Left lobe of liver (tissue), 2 donors: ENCODE measurements at regions not wholly inside any gene's neighbourhood (a gene's known extent, or its start where the extent isn't known, plus 50 kb on each side); places are given as distances from the start of the nearest gene placed in this dataset.
"Not testable (repeated sequence)": the region's sequence is repeated elsewhere in the genome, so short reads cannot be mapped to it uniquely, and the experiment has no call there.

Experiments
- ATAC-seq: fragments of 200-7000 bp; cut with Tn5 transposase; one replicate; pipeline ENCODE4 v1.9.1; 2020; ENCODE audit warnings: mild to moderate bottlenecking, moderate library complexity
- DNase-seq: peaks from one replicate; pipeline ENCODE4 v3.0.0-alpha.2; 2020; ENCODE audit warnings: low spot score
- donor health status: DM: no; HTN: no; CAD: no; lungs with moderate emphysema.
- donor health status: DM: no; HTN: yes; CAD: no.

GRCh38 chr13:56515441-56515840 is 625.3 kb upstream of the PRR20A start:
- no peak for ATAC-seq

DNA sequence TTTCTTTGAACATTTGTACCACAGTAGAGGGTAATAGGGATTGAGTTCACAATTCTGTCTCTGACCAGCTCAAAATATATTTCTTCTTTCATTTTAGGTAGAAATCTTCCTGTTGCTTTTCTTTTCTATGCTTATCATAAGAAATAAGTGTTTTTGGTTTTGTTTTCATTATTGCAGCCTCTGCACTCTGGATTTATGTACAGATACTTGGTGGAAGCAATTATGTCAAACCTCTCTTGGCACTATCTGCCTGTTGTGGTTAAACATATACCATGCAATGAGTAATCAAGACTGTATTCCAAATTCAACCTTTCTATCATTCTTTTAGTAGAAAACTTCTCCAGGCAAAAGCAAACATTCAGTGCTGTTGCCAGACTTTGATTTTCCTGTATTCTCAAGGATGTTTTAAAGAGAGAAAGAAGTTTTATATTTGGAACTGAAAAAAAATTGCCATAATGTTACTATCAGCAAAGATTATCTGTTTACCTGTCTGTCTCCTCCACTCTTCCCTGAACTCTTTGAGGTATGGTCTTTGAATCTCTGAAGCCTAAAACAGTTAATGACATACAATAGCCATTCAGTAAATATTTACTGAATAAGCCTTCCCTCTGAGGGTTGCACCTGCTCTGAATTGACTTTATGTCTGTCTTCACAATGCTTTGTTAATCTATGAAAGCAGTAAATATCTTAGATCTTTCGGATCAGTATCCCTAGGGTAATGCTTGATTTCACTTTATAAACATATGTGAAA is 612.5 kb upstream of the PRR20A start:
- no peak for DNase-seq
- no peak for ATAC-seq

More at GRCh38 chr13:56515441-56515840, 625.3 kb upstream of the PRR20A start:
- DNase-seq = no peak

DNA sequence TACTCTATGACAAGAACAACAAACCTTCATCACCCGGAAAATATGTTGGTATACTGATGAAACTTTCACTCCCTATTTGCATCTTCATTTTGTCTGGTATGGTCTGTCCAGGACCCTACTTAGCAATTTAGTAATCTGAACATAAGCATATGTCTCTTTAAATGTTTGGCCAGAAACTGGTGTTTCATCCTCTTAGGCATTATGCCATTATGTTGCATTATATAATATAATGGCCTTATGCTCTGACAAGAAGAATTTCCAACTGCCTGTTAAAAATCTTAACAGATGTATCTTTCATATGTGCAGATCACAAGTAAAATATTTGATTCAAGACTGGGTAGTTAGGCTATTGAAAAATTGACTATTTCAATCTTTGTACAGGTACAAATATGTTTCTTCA is 610.6 kb upstream of the PRR20A start:
- DNase-seq (no peak), ATAC-seq (no peak)

GRCh38 chr13:56547921-56548320 is 592.8 kb upstream of the PRR20A start:
- ATAC-seq, DNase-seq: not testable (repeated sequence)

GRCh38 chr13:56558698-56559320 is 581.9 kb upstream of the PRR20A start:
- ATAC-seq (no peak), DNase-seq (no peak)

GRCh38 chr13:56561327-56561726 is 579.4 kb upstream of the PRR20A start:
- ATAC-seq (no peak), DNase-seq (no peak)

- ATAC-seq = no peak
- no peak for DNase-seq
Observed at GRCh38 chr13:56563663-56564062, 577.1 kb upstream of the PRR20A start.

GRCh38 chr13:56586976-56587375 is 553.7 kb upstream of the PRR20A start:
- no peak for DNase-seq
- ATAC-seq = no peak

DNA sequence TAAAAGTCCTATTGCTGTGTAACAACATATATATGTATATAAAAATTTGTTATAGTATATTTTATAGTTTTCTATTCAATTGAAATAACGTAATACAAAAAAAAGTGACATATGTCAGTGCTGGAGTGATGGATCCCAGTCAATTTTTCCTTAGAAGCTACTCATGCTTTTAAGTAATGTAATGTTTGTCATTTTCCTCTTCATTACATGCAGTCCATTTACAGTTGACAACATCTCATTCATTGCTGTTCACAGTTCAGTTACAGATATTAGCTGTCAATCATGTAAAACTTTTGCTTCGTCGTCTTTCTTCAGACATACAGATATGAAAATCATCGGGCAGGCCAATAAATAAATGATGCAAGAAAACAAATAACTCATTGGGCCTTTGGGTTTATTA is 525.1 kb upstream of the PRR20A start:
- ATAC-seq (no peak), DNase-seq (no peak)

DNA sequence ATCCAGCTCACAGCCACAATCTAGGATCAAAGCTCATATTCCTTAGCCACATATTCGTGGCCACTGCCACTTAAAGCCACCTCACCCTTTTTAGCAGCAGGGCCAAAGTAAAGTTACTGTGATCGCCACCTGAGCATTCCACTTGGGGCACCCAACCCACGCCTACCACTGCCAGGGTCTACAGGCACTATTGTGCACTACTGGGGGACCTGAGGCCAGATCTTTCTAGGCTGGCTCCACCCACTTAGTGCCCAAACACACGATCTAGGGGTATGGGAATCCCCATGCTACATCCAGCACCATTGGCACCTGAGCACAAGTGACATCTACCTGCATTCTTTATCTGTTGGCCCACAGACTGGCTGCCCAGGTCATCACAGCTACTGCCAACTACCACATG is 517.9 kb upstream of the PRR20A start:
- ATAC-seq (no peak), DNase-seq (no peak)

DNA sequence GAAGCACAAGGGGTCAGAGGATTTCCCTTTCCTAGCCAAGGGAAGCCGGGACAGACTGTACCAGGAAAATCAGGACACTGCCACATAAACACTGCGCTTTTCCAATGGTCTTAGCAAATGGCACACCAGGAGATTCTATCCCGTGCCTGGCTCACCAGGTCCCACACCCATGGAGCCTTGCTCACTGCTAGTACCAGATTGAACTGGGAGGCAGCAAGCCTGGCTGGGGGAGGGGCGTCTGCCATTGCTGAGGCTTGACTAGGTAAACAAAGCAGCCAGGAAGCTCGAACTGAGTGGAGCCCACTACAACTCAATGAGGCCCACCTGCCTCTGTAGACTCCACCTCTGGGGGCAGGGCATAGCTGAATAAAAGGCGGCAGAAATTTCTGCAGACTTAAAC is 511.8 kb upstream of the PRR20A start:
- ATAC-seq, DNase-seq: not testable (repeated sequence)

- not testable (repeated sequence) for DNase-seq, ATAC-seq
Observed at GRCh38 chr13:56631060-56631459, 509.7 kb upstream of the PRR20A start.

GRCh38 chr13:56653043-56653442 is 487.7 kb upstream of the PRR20A start:
- DNase-seq (no peak), ATAC-seq (no peak)

GRCh38 chr13:56659041-56659471 is 481.7 kb upstream of the PRR20A start:
- ATAC-seq = no peak

DNA sequence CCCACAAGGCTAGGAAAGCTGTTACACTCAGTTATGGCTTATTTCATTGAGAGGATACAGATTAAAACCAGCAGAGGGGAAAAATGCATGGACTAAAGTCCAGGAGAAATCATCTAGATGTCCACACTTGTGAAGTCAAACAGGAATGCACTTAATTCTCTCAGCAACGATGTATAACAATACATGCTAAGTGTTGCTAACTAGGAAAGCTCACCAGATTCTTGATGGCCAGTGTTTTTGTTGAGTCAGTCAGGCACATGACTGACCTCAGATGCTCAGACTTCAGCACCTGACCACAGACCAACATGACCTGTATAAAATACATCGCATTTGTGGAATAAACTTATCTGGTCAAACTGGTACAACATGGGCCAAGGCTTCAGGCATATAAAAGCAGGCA is 470.2 kb upstream of the PRR20A start:
- DNase-seq (no peak), ATAC-seq (no peak)

More at GRCh38 chr13:56659041-56659471, 481.7 kb upstream of the PRR20A start:
- DNase-seq = no peak

GRCh38 chr13:56681404-56681803 is 459.3 kb upstream of the PRR20A start:
- ATAC-seq = no peak
- no peak for DNase-seq

GRCh38 chr13:56687131-56687530 is 453.6 kb upstream of the PRR20A start:
- DNase-seq = no peak
- ATAC-seq = no peak

- no peak for ATAC-seq
- DNase-seq = no peak
Observed at GRCh38 chr13:56697011-56697410, 443.7 kb upstream of the PRR20A start.

- ATAC-seq (no peak), DNase-seq (no peak)
Observed at GRCh38 chr13:56700324-56700723, 440.4 kb upstream of the PRR20A start.

DNA sequence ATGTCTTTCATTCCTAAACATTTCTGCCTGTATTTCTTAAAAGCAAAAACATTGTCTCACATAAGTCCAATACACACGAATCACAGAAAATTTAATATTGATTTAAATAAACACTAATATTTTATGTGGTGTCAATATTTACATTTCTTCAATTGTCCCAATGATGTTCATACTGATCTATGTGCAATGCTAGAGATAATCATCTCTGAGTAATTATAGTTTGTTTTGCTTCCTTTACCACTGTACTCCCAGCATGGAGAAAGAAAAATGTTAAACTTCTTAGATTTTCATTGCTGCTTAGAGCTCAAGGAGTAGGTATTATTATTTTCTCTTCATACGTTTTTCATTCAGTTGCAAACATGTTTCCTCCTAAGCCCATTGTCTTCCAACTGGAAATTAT is 434.2 kb upstream of the PRR20A start:
- DNase-seq (no peak), ATAC-seq (no peak)

GRCh38 chr13:56713656-56714055 is 427.1 kb upstream of the PRR20A start:
- ATAC-seq = no peak

DNA sequence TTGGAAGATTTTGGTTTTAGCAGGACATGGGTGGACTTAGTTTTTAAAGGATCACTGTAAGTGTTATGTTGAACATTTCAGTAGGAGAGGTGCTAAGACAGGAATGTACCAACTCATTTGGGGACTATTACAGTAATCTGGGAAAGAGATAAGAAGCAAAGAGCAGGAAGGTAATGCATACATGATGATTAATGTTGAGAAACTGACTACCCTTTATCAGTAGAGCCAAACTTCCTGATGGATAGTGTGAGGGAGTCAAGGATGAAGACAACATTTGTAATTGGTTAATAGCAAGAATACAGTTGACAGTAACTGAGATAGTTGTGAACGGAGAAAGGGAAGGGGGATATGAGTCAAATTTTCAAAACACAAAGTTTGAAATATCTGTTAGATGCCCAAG is 421.9 kb upstream of the PRR20A start:
- ATAC-seq = no peak
- DNase-seq = no peak

More at GRCh38 chr13:56713656-56714055, 427.1 kb upstream of the PRR20A start:
- no peak for DNase-seq
